ENCODE measurements at regions not wholly inside any gene's neighbourhood (a gene's known extent, or its start where the extent isn't known, plus 50 kb on each side); places are given as distances from the start of the nearest gene placed in this dataset.
"Not testable (repeated sequence)": the region's sequence is repeated elsewhere in the genome, so short reads cannot be mapped to it uniquely, and the experiment has no call there.

DNA sequence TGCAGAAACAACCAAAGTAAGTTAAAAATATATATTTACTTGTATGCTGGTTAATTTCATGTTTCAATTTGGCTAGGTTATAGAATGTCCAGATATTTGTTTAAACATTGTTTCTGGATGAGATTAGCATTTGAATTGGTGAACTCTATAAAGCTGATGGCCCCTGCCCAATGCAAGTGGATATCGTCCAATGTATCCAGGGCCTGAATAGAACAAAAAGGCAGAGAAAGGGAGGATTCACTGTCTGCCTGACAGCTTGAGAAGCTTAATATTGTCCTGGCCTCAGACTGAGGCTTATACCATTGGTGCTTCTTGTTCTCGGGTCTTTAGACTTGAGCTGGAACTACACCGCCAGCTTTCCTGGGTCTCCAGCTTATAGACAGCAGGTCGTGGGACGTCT is 446.7 kb upstream of the ACTBL2 start:
- Histone ChIP-seq H3K36me3 (ENCODE audit: insufficient read depth, low read length, poor library complexity, severe bottlenecking) (no peaks in the 10 kb centered on the region), H3K9me3 (ENCODE audit: low read depth, low read length, poor library complexity, severe bottlenecking) (no peaks in the 10 kb centered on the region), H3K4me1 (ENCODE audit: insufficient read depth, low read length, poor library complexity, severe bottlenecking) (no peaks in the 10 kb centered on the region), H3K27me3 (replicated peaks; ENCODE audit: insufficient read depth, low read depth, low read length, poor library complexity) (no peaks in the 10 kb centered on the region), H3K4me3 (ENCODE audit: low read depth, low read length, poor library complexity, severe bottlenecking) (no peak overlapping the region), H3K27ac (ENCODE audit: low read depth, low read length, poor library complexity, severe bottlenecking) (no peak overlapping the region)
- intact Hi-C loops (cut with micrococcal nuclease; ENCODE audit: unreplicated experiment), result no loop called here
- no peak for DNase-seq (ENCODE audit: low spot score)
- no peak for TF ChIP-seq EZH2 (IDR thresholded peaks at IDR 0.05; ENCODE audit: borderline replicate concordance, low read depth, low read length, poor library complexity, severe bottlenecking)
- TF ChIP-seq, protein P1, sequence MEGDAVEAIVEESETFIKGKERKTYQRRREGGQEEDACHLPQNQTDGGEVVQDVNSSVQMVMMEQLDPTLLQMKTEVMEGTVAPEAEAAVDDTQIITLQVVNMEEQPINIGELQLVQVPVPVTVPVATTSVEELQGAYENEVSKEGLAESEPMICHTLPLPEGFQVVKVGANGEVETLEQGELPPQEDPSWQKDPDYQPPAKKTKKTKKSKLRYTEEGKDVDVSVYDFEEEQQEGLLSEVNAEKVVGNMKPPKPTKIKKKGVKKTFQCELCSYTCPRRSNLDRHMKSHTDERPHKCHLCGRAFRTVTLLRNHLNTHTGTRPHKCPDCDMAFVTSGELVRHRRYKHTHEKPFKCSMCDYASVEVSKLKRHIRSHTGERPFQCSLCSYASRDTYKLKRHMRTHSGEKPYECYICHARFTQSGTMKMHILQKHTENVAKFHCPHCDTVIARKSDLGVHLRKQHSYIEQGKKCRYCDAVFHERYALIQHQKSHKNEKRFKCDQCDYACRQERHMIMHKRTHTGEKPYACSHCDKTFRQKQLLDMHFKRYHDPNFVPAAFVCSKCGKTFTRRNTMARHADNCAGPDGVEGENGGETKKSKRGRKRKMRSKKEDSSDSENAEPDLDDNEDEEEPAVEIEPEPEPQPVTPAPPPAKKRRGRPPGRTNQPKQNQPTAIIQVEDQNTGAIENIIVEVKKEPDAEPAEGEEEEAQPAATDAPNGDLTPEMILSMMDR (conservative IDR thresholded peaks at IDR 0.05; ENCODE audit: low read depth, low read length), result no peak
- BruUV-seq (replicated peaks), result no TSS peak
- POLR2A ChIA-PET (ENCODE audit: low non-redundant PET), result no interaction called here
- CTCF ChIA-PET, result no interaction called here

DNA sequence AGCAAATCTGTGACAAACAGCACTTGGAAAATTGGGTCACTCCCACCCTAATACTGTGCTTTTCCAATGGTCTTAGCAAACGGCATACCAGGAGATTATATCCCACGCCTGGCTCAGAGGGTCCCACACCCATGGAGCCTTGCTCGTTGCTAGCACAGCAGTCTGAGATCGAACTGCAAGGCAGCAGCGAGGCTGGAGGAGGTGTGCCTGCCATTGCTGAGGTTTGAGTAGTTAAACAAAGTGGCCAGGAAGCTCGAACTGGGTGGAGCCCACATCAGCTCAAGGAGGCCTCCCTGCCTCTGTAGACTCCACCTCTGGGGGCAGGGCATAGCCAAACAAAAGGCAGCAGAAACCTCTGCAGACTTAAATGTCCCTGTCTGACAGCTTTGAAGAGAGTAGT is 440.5 kb upstream of the ACTBL2 start:
- BruUV-seq (replicated peaks); H3K36me3 ChIP-seq (ENCODE audit: insufficient read depth, low read length, poor library complexity, severe bottlenecking); H3K27ac ChIP-seq (ENCODE audit: low read depth, low read length, poor library complexity, severe bottlenecking); H3K4me1 ChIP-seq (ENCODE audit: insufficient read depth, low read length, poor library complexity, severe bottlenecking); POLR2A ChIA-PET (ENCODE audit: low non-redundant PET); intact Hi-C loops (cut with micrococcal nuclease; ENCODE audit: unreplicated experiment); H3K27me3 ChIP-seq (replicated peaks; ENCODE audit: insufficient read depth, low read depth, low read length, poor library complexity); CTCF ChIA-PET; DNase-seq (ENCODE audit: low spot score); H3K4me3 ChIP-seq (ENCODE audit: low read depth, low read length, poor library complexity, severe bottlenecking); H3K9me3 ChIP-seq (ENCODE audit: low read depth, low read length, poor library complexity, severe bottlenecking): not testable (repeated sequence)

DNA sequence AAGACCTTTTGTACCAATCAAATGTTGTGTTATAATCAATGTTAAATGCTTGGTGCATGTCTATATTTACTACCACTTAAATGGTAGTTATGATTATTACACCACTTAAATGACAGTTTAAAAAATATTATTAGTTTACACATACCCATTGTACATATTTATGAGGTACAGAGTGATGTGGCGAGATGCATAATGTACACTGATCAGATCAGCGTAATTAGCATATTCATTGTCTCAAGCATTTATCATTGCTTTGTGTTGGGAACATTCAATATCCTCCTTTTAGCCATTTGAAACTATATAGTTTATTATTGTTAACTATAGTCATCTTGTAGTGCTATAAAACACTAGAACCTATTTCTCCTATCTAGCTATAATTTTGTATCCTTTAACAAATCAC is 434.4 kb upstream of the ACTBL2 start:
- H3K9me3 ChIP-seq (ENCODE audit: low read depth, low read length, poor library complexity, severe bottlenecking), result no peaks in the 10 kb centered on the region
- H3K27me3 ChIP-seq (replicated peaks; ENCODE audit: insufficient read depth, low read depth, low read length, poor library complexity), result no peaks in the 10 kb centered on the region
- intact Hi-C loops (cut with micrococcal nuclease; ENCODE audit: unreplicated experiment), result no loop called here
- no peak for TF ChIP-seq EZH2 (IDR thresholded peaks at IDR 0.05; ENCODE audit: borderline replicate concordance, low read depth, low read length, poor library complexity, severe bottlenecking)
- TF ChIP-seq, protein P1 (conservative IDR thresholded peaks at IDR 0.05; ENCODE audit: low read depth, low read length), result no peak
- no peaks in the 10 kb centered on the region for H3K4me1 ChIP-seq (ENCODE audit: insufficient read depth, low read length, poor library complexity, severe bottlenecking)
- CTCF ChIA-PET, result no interaction called here
- POLR2A ChIA-PET (ENCODE audit: low non-redundant PET), result no interaction called here
- BruUV-seq (replicated peaks), result no TSS peak
- no peaks in the 10 kb centered on the region for H3K36me3 ChIP-seq (ENCODE audit: insufficient read depth, low read length, poor library complexity, severe bottlenecking)
- DNase-seq (ENCODE audit: low spot score), result no peak
- H3K4me3 ChIP-seq (ENCODE audit: low read depth, low read length, poor library complexity, severe bottlenecking), result no peak overlapping the region
- no peak overlapping the region for H3K27ac ChIP-seq (ENCODE audit: low read depth, low read length, poor library complexity, severe bottlenecking)

DNA sequence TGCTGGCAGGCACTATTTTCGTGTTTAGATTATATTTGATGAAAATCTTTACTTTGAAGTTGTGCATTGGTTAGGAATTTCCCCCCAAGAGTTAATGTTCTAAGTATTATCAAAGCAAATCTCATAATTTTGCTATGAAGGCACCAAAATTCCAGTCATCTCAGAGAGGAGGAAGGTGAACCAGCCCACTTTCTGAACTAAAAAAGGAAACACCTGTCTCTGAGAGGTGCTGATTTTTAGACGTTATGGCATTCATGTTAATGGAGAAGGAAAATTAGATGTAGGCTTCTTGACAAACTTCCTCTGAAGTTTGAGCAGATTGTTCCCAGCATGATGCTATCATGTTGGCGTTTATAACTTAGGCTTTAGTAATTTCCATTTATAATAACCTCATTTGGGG is 432.9 kb upstream of the ACTBL2 start:
- TF ChIP-seq, protein P1 (conservative IDR thresholded peaks at IDR 0.05; ENCODE audit: low read depth, low read length), result no peak
- no peak for TF ChIP-seq EZH2 (IDR thresholded peaks at IDR 0.05; ENCODE audit: borderline replicate concordance, low read depth, low read length, poor library complexity, severe bottlenecking)
- intact Hi-C loops (cut with micrococcal nuclease; ENCODE audit: unreplicated experiment), result no loop called here
- no peak for DNase-seq (ENCODE audit: low spot score)
- ChIA-PET CTCF (no interaction called here), POLR2A (ENCODE audit: low non-redundant PET) (no interaction called here)
- BruUV-seq (replicated peaks), result no TSS peak
- Histone ChIP-seq H3K27me3 (replicated peaks; ENCODE audit: insufficient read depth, low read depth, low read length, poor library complexity) (no peaks in the 10 kb centered on the region), H3K27ac (ENCODE audit: low read depth, low read length, poor library complexity, severe bottlenecking) (no peak overlapping the region), H3K4me3 (ENCODE audit: low read depth, low read length, poor library complexity, severe bottlenecking) (no peak overlapping the region), H3K4me1 (ENCODE audit: insufficient read depth, low read length, poor library complexity, severe bottlenecking) (no peaks in the 10 kb centered on the region), H3K9me3 (ENCODE audit: low read depth, low read length, poor library complexity, severe bottlenecking) (no peaks in the 10 kb centered on the region), H3K36me3 (ENCODE audit: insufficient read depth, low read length, poor library complexity, severe bottlenecking) (no peaks in the 10 kb centered on the region)
